ENCODE measurements at regions not wholly inside any gene's neighbourhood (a gene's known extent, or its start where the extent isn't known, plus 50 kb on each side); places are given as distances from the start of the nearest gene placed in this dataset.

DNA sequence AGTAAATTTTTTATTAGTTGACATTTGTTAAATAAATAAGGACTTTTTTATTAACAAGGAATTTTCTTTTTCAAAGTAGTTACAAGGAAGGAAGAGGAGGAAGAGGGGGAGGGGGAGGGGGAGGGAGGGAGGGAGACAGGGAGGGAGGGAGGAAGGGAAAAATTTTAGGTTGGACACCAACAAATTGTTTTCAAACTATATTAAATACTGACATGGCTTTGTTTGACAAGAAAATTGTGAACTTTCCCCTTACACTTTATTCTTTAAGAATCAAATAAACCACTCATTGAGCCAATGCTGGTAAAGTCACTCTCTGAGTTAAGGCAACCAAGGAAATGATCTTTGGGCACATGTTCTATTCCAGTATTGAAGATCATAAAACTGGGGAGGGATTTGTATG lies 115.7 kb upstream of the PPP2R3A start:
- no peak for DNase-seq
- intact Hi-C loops (cut with DNase I; ENCODE audit: low total_unique reads) = no loop called here
- H3K27ac ChIP-seq = no peak overlapping the region
- no peaks in the 10 kb centered on the region for H3K36me3 ChIP-seq
- H3K4me3 ChIP-seq = no peak overlapping the region
- TF ChIP-seq POLR2AphosphoS5 (IDR thresholded peaks at IDR 0.05) (no peak), CTCF (IDR thresholded peaks at IDR 0.05 in 8 of 11, conservative IDR thresholded peaks at IDR 0.05 in 3 of 11) (no peak), POLR2A (IDR thresholded peaks at IDR 0.05) (no peak)
- H3K4me1 ChIP-seq = no peaks in the 10 kb centered on the region
- H3K27me3 ChIP-seq (replicated peaks in 1 of 7) = peaks cover 0 to 5% (median 0%) of the 10 kb centered on the region in 7 donors
- peaks cover 0 to 14% (median 3%) of the 10 kb centered on the region in 8 donors for H3K9me3 ChIP-seq

DNA sequence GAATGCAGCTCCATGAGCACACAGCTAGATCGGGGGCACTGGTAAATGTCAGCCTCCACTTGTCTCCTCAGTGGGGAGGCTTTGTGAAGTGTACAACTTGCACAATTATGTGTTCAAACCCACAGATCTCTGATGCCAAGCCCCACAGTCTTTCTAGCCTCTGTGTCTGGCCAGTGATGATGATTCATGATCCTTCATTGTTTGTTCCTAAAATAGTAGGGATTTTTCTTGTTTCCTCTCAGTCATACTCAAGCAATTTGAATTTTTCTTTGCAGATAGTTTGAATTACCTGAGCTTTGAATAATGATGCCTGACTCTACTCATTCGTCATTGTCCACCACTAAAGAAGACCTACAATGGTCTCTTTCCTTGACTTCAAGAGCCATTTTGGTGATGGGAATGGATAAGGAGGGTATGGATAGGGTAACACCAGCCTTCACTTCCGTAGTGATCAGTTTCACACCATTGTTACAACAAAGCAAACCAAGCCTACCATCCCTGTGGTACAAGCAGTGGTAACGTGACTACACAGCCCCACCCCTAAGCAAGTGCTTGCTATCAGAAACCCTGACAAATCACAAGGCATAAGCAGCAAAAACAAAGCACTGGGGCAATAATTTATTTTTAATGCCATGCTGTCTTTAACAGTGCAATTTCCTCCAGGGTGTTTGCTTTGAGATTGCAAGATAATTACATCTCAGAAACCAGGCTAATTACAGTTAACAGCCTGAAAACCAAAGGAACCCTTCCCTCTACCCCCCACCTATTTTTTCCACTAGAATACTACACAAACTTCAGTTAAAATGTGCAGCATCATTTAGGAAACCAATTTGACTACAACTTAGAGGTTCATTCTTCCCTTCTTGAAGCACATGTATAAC lies 114.1 kb upstream of the PPP2R3A start:
- Histone ChIP-seq H3K9me3 (peaks cover 0 to 14% (median 3%) of the 10 kb centered on the region in 8 donors), H3K4me1 (no peaks in the 10 kb centered on the region), H3K4me3 (no peak overlapping the region), H3K36me3 (no peaks in the 10 kb centered on the region), H3K27ac (no peak overlapping the region), H3K27me3 (replicated peaks in 1 of 7) (peaks cover 0 to 5% (median 0%) of the 10 kb centered on the region in 7 donors)
- TF ChIP-seq POLR2AphosphoS5 (IDR thresholded peaks at IDR 0.05) (no peak), POLR2A (IDR thresholded peaks at IDR 0.05) (no peak), CTCF (IDR thresholded peaks at IDR 0.05 in 8 of 11, conservative IDR thresholded peaks at IDR 0.05 in 3 of 11) (no peak)
- no peak for DNase-seq
- intact Hi-C loops (cut with DNase I; ENCODE audit: low total_unique reads) = no loop called here
- WGBS, 5 donors = 42 to 54% (median 44%) methylated on average over 4 of the region's 4 CpGs

DNA sequence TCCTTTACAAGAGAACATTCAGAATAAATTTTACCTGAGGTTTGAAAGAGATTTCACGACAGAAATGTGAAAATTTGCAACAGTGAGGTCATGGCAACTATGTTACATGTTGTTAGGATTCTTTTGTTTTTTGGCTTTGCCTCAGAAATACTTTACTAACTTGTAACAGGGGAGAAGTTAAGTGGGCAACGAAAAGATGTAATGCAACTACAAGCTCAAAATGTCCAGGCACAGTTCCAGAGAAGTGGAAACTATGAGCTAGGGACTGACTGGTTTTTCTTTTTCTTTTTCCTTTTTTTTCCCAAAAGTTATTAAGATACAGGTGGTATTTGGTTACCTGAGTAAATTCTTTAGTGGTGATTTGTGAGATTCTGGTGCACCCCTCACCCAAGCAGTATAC lies 111.5 kb upstream of the PPP2R3A start:
- no peak overlapping the region for H3K4me3 ChIP-seq
- DNase-seq = no peak
- H3K4me1 ChIP-seq = no peaks in the 10 kb centered on the region
- no peaks in the 10 kb centered on the region for H3K9me3 ChIP-seq
- H3K27me3 ChIP-seq (replicated peaks in 1 of 7) = peaks cover 0 to 5% (median 0%) of the 10 kb centered on the region in 7 donors
- WGBS, 5 donors = 47 to 70% (median 58%) methylated on average over 2 of the region's 2 CpGs
- intact Hi-C loops (cut with DNase I; ENCODE audit: low total_unique reads) = no loop called here
- H3K27ac ChIP-seq = no peak overlapping the region
- TF ChIP-seq CTCF (IDR thresholded peaks at IDR 0.05 in 8 of 11, conservative IDR thresholded peaks at IDR 0.05 in 3 of 11) (no peak), POLR2AphosphoS5 (IDR thresholded peaks at IDR 0.05) (no peak), POLR2A (IDR thresholded peaks at IDR 0.05) (no peak)
- H3K36me3 ChIP-seq = no peaks in the 10 kb centered on the region

DNA sequence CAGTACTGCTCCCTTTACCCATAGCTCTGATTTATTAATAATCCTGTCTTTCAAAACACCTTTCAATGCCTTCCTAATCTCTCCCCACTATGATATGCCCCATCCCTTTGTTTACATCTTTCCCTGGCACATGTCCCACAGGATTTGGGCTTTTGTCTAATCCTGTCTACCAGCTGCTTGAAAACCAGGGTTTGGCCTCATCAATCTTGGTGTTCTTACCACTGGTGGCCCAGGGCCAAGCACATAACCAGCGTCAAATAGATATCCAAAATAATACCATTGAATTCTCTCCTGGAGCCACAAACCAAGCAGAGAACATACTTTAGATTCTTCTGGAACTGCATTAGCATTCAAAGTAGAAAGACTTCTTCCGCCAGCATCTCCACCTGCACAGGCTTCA lies 104.8 kb upstream of the PPP2R3A start:
- H3K27me3 ChIP-seq (replicated peaks in 1 of 7) = peaks cover 0 to 16% (median 0%) of the 10 kb centered on the region in 7 donors
- DNase-seq = no peak
- 80 to 89% (median 83%) methylated on average over 2 of the region's 2 CpGs for WGBS, 5 donors
- H3K27ac ChIP-seq = no peak overlapping the region
- intact Hi-C loops (cut with DNase I; ENCODE audit: low total_unique reads) = no loop called here
- H3K9me3 ChIP-seq = no peaks in the 10 kb centered on the region
- H3K4me1 ChIP-seq = no peaks in the 10 kb centered on the region
- H3K4me3 ChIP-seq = no peak overlapping the region
- H3K36me3 ChIP-seq = no peaks in the 10 kb centered on the region
- TF ChIP-seq POLR2A (IDR thresholded peaks at IDR 0.05) (no peak), CTCF (IDR thresholded peaks at IDR 0.05 in 8 of 11, conservative IDR thresholded peaks at IDR 0.05 in 3 of 11) (no peak), POLR2AphosphoS5 (IDR thresholded peaks at IDR 0.05) (no peak)

Measured in spleen (tissue), 11 donors.